Activated T-helper 9 cell treated with anti-CD3 and anti-CD28 coated beads, Interleukin-2, amount 50 U/mL, for 16 hours (primary cell): ENCODE measurements at regions not wholly inside any gene's neighbourhood (a gene's known extent, or its start where the extent isn't known, plus 50 kb on each side); places are given as distances from the start of the nearest gene placed in this dataset.

Experiments
- DNase-seq: peaks from one replicate; pipeline ENCODE4 v3.0.0-alpha.2; 2020; ENCODE audit warnings: low read depth

DNA sequence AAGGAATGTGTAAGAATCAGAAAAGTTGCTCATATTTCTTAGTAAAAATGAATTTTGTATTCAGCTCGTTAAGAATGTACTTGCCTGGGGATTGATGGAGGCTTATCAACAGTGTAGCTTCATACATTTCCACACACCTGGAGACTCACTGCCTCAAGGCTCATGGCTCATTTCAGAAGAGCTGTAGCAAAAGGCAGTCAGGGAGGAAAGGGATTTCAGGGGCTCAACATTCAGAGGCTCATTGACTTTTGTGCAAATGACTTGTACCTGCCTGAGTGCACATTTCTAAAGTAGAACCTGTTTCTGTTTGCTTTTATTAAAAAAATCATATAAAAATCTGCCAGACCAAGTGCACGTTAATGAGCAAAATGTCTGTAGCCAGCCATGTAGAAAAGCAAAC is 304.4 kb downstream of the KCNS3 start:
- no peak for DNase-seq

DNA sequence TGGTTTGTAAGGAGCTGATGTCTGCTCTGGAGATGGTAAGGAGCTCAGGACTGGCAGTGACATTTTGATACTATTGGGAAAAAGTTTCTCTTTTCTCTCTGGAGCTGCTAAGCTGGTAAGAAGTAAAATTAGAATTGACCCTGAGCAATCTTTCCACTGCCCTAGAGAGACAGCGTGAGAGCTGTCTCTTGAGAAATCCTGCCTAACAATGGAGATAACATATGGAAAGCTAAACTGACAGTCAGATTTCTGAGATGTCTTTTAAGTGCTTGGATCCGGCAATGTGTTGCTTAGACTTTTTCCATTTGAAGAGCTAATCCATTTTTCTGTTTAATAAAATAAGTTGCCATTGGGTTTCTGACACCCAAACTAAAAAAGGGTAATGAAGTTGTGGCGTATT is 302.4 kb downstream of the KCNS3 start:
- DNase-seq: no peak

DNA sequence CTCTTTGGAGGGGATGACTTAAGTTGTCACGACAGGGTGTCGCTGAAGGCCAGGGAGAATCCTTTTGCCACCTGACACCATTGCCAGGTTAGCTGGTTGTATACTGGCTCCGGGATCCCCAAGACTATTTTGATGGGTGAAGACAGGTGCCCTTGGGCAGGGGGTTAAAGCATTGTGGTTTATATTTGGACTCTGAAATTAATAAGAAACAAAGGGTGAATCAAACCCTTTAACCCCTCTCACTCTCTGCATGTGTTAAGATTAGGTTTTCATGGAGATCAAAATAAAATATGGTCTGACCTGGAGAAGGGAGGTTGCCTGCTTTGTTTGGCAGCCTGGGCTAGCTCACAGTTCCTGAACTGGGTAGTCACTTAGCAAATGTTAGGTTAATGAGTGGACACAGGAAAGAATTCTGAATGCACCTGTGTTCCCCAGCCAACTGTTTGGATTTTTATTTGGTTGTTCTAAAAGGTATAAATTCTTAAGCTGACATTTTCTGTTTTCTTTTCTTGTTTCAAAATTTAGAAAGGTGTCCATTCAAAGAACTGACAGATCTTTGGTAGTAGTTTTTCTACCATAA is 301.7 kb downstream of the KCNS3 start:
- no peak for DNase-seq

DNA sequence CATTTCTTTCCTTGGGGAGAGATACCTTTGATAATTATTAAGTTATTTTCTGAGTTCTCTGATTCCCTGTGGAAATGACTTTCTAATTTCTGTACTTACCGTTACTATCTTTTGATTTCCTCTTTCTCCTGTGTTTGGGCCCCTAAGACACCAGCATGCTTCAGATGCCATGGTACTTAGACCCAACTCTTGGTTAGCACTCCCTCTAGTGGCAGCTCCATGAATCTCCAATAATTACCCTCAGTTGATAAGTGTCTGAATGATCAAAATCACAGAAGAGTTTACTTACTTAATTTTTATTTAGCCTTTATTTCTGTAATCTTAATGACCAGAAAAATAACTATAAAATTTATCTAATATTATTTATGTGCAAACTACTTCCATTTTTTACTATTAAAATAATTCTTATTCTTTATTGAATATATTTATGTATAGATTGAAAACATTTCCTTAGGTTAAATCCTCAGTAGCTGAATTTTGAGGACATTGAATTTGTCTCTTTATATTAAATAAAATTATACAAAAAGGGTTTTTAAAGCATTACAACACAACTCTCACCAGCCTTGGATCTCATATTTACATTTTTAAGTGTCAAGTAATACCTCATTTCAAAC is 300.4 kb downstream of the KCNS3 start:
- no peak for DNase-seq

DNA sequence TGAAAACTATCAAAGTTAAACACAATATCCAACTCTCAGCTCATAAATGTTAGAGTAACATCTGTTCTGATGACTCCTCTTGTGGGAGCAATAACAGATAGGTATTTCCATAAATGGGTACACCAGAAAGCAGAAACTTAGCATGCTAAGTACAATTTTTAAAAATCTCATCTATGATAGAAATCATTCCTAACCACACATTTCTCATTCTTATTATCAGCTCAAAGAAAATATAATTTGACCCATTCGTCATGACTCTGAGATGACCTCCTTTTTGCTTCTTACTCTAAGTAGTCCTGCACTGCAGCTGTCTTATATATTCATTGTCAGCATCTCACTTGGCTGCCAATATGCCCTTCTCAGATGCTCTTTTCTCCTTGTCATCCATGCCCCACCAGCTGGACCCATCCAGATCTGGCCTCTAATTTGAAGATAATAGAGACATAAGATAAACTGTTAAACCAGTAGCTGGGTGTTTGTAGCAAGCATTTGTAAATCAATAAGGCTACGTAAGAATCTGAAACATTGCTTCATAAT is 298.3 kb downstream of the KCNS3 start:
- no peak for DNase-seq

DNA sequence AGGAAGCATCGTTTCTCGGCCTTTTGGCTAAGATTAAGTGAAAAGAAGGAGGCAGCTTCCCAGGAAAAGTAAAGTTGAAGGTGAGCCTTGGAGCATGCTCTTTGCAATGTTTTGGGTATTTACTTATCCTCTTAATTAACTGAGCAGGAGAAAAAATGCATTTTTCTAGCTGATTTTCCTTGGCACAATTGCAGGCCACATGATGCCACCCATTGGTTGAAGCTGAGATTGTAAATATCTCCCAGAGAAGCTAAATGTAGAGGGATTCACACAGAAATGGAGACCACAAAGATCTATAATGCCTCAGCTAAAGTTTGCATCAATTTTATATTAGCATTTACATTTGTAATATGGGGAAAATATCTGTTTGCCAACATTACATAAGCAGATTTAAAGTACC is 294.1 kb downstream of the KCNS3 start:
- DNase-seq: no peak

DNA sequence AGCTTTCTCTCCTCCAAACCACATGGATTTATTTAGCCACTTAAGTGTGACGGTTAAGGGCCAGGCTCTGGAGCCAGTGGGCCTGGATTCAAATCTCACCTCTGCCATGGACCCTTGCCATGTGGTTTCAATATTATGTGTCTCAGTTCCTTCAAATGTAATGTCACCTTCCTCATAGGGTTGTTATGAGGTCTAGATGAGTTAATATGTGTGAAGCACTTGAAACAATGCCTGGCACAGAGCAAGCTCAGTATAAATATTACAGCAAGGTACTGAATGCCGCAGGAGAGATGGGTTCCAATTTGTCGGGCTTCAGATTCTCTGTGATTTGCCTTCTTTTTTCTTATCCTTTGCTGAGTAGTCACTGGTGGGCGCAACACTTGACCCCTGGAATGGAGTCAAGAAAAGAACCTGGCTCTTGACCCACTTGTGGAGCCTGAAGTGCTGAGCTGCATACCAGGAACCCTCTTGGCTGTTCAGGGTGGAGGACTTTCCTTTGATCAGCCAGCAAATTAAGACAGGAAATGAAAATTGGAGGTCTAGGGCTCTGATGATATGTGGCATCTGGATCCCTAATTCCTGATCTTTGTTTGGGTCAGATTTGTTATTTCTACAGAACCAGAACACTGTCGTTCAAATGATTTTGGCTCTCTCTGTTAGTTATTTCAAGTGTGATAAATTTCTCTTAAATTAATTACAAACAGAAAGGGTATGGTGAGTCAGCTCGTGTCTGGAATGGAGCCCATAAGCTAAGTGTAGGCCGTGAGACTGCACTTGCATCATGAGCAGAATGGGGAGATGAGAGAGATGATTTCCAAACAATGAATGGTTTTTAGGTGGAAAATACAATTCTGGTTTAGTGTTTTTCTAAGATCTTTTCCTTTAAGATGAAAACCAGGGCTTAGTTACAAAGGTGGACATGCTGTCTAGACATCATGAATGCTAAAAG is 293.0 kb downstream of the KCNS3 start:
- DNase-seq: no peak

DNA sequence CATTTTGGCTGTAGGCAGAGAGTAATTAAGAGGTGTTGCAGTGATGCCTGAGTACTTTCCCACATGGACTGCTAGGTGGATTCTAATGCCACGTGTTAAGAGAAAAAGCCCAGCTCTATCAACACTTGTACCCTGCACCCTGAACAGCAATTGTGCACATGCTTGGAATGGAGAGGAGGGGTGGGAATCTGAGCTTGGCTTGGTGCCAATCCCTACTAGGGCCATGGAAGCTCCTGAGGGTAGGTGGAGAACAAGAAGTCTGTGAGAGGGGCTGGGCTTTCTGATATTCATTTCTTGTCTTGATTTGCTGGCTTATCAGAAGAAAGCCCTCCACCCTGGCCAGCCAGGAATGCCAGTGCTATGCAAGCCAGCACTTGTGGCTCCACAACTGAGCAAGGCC is 292.2 kb downstream of the KCNS3 start:
- no peak for DNase-seq

DNA sequence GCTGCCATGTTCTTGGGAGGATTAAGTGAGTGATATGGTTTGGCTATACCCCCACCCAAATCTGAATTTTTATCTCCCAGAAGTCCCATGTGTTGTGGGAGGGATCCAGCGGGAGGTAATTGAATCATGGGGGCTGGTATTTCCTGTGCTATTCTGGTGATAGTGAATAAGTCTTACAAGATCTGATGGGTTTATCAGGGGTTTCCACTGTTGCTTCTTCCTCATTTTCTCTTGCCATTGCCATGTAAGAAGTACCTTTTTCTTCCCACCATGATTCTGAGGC is 291.4 kb downstream of the KCNS3 start:
- no peak for DNase-seq

DNA sequence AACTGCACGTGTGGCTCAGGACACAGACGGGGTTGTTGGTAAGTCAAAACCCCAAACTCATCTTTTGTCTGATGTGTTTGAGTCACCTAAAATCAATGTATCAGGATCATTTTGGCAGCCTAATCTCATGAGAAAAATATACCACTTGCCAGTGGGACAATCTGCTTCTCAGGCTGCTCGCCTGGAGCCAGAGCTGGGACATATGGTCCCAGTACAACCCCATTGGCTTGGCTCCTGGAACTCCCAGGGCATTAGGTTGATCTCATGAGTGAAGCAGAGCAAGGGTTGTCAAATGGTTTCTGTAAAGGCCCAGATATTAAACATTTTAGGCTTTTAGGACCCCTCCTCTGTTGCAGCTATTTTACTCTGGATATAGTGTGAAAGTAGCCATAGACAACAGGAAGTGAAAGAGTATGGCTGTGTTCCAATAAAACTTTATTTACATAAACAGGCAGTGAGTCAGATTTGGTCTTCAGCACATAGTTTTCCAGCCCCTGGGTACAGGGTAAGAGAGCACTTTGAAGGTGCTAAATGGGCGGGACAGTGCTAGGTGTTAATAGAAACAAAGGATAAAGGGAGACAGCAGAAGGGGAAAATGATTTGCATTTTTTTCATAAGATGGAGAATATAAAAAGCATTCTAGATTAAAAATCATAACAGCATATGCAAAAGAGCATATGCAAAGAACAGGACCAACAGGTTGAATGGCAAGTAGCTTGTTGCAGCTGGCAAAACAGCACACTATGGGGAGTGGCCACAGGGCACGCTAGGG is 290.8 kb downstream of the KCNS3 start:
- no peak for DNase-seq

DNA sequence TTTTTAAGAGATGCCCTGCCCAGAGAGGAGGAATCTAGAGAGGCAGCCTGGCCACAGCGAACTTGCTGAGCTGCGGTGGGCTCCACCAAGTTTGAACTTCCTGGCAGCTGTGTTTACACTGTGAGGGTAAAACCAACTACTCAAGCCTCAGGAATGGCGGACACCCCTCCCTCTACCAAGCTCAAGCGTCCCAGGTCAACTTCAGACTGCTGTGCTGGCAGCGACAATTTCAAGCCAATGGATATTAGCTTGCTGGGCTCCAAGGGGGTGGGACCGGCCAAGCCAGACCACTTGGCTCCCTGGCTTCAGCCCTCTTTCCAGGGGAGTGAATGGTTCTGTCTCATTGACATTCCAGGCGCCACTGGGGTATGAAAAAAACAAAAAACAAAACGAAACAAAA is 289.4 kb downstream of the KCNS3 start:
- DNase-seq: no peak

DNA sequence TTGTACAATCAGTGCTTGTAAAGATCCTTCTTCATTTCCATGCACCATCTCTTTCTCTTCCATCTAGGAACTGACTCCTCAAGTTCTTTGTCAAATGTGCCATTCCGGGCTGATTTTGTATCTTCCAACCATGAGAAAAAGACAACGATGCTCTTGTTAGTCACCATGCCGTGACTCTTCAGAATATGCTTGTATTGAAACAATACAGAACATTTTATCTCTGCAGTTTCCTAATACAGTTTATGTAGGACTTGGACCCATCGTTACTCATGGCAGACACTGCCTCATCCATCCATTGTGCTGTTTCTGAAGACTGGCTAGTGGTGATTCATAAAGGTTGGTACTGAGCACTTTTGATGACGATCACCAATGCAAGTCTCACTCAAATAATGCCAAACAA is 283.2 kb downstream of the KCNS3 start:
- DNase-seq: no peak

DNA sequence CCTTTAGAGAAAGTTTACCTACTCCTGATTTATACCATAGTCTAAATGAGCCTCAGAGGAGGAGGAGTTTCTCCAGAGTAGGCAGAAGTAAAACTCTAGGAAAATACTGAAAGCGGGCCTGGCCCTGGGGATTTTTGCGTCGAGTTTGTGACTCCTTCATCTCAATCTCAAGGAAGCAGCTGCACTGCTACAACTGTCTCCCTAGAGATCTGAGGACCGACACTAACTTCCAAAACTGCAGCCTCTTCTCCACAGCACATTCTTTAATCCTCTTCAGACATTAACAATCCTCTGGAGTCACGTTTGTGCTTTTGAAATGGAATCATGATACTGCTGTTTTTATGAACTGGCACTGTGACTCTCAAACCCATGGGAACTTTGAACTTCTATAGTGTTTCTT is 281.4 kb downstream of the KCNS3 start:
- DNase-seq: no peak

DNA sequence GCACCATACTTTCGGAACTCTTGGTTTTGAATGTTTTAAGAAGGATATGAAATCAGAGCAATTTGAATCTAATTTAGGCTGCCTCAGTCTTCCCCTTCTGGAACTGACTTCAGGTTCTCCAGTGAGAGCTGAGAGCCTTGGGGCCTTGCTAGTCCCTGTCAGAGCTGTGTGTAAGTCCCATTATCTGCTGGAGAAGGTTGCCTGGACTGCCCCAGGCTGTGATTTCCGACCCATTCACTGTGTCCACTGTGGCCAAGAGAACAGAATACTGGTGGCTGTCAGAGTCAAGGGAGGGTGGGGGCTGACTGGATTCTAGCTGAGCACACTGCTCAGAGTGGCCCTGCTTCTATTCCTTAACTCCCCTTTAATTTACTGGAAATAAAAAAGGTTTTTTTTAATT is 278.0 kb downstream of the KCNS3 start:
- DNase-seq: no peak

DNA sequence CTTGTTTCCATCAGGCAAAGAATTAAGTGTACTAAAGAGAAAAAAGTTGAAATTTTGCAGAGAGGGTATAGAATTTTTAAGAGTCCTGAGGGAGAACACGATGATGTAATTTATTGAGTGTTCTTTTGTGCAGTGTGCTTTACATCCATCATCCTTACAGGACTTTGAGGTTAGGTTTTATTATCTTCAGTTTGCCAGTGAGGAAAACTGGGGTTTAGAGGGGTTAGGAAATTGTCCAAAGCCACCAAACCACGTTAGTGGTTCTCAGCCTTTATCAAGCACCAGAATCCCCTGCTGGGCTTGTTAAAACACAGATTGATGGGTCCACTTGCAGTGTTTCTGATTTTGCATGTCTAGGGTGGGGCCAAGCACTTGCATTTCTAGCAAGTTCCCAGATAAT is 277.5 kb downstream of the KCNS3 start:
- no peak for DNase-seq

DNA sequence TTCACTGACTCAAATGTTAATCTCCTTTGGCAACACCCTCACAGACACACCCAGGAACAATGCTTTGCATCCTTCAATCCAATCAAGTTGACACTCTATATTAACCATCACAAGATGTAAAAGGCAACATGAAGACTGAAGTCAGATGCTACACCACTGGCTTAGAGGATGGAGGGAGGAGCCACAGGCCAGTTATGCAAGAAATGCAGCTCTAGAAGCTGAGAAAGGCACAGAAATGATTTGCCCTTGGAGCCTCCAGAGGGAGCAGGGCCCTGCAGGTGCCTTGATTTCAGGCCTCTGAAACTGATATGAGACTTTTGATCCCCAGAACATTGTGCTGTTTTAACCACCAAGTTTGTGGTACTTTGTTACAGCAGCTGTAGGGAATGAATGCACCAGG is 276.3 kb downstream of the KCNS3 start:
- no peak for DNase-seq

DNA sequence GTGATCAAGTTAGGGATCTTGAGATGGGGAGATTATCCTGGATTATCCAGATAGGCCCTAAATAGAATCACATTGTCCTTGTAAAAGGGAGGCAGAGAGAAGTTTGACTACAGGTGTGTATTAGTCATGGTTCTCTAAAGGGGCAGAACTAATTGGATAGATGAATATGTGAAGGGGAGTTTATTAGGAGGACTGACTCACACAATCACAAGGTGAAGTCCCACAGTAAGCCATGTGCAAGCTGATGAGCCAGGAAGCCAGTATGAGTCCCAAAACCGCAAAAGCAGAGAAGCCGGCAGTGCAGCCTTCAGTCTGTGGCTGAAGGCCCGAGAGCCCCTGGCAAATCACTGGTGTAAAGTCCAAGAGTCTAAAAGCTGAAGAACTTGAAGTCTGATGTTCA is 275.8 kb downstream of the KCNS3 start:
- no peak for DNase-seq

DNA sequence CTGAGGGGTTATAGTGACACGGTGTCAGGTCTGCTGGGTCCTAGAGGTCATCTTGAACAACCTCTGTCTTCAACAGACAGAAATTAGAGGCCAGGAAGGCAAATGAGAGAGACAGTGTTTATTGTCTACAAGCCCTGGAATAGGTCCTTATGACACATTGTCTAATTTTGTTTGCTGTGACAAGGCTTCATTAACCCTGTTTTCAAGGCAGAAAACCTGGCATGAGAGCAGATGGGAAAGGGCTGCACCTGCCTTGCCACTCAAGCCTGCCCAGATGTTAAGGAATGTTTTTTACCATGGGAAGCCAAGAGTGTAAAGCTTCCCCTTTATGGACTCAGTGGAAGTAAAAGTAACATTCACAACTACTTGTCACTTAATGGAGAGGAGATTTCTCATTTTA is 275.3 kb downstream of the KCNS3 start:
- no peak for DNase-seq

DNA sequence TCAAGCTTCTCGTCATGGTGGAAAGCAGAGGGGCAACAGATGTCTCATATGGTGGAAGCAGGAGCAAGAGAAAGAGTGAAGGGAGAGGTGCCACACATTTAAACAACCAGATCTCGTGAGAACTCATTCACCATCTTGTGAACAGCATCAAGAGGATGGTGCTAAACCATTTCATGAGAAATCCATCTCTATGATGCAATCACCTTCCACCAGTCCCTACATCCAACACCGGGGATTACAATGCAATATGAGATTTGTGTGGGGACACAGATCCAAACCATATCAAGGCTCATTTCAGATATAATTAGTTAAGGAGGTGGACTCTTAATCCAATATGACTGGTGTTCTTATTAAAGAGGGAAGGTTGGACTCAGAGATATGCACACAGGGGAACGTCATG is 272.8 kb downstream of the KCNS3 start:
- DNase-seq: no peak

DNA sequence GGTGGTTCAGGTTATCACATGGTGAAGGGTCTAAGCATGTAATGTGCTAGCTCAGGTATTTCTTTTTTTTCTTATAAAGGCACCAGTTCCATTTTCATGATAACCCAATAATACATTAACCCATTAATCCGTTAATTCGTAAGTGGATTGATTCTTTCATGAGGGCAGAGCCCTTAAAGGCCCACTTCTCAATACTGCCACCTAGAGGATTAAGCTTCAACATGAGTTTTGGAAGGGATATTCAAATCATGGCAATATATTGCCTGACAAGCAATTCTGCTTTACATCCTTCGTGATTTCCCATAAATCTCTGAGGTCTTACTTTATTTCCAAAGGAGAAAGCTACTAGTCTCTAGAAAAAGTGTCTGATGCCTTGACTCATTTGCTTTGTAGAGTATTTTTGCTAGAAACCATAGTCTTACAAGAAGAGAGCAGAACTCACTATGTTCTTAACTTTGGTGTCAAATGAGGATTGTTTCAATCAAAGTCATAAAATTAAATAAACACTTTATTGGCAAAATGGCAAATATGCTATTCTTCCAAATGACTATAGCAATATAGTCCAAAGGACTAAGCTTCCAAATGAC is 271.3 kb downstream of the KCNS3 start:
- no peak for DNase-seq

DNA sequence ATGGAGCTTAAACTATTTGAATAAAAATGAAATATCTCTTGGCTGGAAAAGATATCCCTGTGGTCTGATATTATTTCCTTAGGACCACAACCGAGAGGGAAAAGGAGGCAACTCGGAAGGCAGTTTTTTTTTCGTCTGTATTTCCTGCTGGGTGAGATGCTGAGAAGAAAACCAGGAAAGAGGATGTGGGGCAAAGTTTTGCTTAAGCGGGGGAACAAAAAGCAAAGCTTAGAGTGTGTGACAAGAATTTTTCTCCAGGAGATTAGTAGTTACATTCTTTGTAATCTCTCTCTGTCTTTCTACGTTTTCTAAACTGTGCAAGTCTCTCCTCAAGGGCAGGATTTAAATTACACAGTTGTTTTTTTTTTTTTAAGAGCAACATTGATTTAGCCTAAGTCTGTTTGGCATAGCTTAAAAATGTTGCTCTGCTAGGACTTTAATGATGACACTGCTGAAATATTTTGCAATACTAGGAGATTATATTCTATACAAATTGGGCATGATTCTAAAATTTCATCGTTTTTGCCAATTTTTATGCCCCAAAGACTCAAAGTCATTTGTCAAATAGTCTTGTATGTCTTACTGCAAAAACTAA is 258.5 kb downstream of the KCNS3 start:
- DNase-seq: no peak

DNA sequence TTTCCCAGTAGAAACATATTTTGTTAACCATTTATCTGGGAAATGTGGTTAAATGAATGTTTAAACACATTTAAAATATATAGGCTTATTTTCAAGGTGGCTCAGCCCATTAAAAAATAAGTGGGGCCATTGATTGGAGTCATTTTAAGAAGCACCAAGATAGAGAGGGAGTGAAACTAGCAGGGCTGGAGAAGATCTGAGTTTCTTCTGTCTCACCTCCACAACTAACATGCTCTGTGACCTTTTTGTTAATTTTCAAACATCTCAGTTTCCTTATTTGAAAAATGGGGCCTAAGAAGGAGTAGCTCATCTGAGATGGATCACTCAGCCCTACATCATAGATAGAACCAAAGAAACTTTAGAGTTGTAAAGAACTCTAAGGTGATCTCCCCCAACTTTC is 254.8 kb downstream of the KCNS3 start:
- DNase-seq: no peak
